HepG2 (cell line): ENCODE measurements at regions not wholly inside any gene's neighbourhood (a gene's known extent, or its start where the extent isn't known, plus 50 kb on each side); places are given as distances from the start of the nearest gene placed in this dataset.
A peak's percentile ranks its signal among the peaks of the same experiment; 100 is the strongest.

Source experiments
- ATAC-seq: fragments of 200-7000 bp; cut with Tn5 transposase; 3 replicates; pipeline ENCODE4 v1.9.1; 2020; ENCODE audit warnings: mild to moderate bottlenecking, moderate library complexity
- BruUV-seq: library from RNA; stranded (reverse); fragments of 400-500 nt; replicated peaks from 2 replicates; lab custom pipeline; 2021; lab: Mats Ljungman, UMichigan
- CTCF ChIA-PET: fragments of 300-600 bp; formaldehyde crosslinking; extraction: SDS; loops from one replicate; lab custom pipeline; 2021; ENCODE audit warnings: low total read pairs, inconsistent platforms, low intra/inter-chr PET ratio; lab: Yijun Ruan, JAX
- POLR2A ChIA-PET: fragments of 350-600 bp; sonication (Branson Sonifier 250); formaldehyde crosslinking; loops from one replicate; lab custom pipeline; 2020; ENCODE audit warnings: antibody characterized with exemption, inconsistent platforms; lab: Yijun Ruan, JAX
- DNase-seq: peaks from one replicate; pipeline ENCODE4 v3.0.0-alpha.2; 2015; ENCODE audit warnings: low spot score
- FAIRE-seq: peaks from 3 replicates; lab custom pipeline; 2011; peaks lifted over from hg19 to GRCh38; lab: Jason Lieb, UNC
- H2AFZ ChIP-seq: one replicate; pipeline ENCODE4 v1.6.1; 2011; ENCODE audit warnings: low read length, inconsistent platforms
- H3K27ac ChIP-seq: fragments of 300-600 bp; 3 replicates; pipeline ENCODE4 v1.8.0; 2011; ENCODE audit warnings: mixed run types, mild to moderate bottlenecking, mixed read lengths, low read length, inconsistent platforms; ENCODE audit not compliant: insufficient read depth; ENCODE audit errors: extremely low read length
- H3K27me3 ChIP-seq, 2 experiments: fragments of 200-600 bp in 1 of 2; 2 replicates in 1 of 2; 3 replicates in 1 of 2; pipeline versions ENCODE4 v1.6.0 to v1.8.0; 2011; ENCODE audit warnings: low read length in 2 of 2, mild to moderate bottlenecking in 2 of 2, moderate library complexity in 2 of 2, inconsistent platforms in 1 of 2; ENCODE audit not compliant: insufficient read depth in 2 of 2, control insufficient read depth in 1 of 2
- H3K36me3 ChIP-seq, 2 experiments: fragments of 200-600 bp in 1 of 2; replicated peaks in 1 of 2; 2 replicates in 1 of 2; 3 replicates in 1 of 2; pipeline versions ENCODE4 v1.5.1 to v1.8.0; 2011; ENCODE audit warnings: low read length in 2 of 2, inconsistent platforms in 1 of 2; ENCODE audit not compliant: insufficient read depth in 2 of 2, control insufficient read depth in 1 of 2
- H3K4me1 ChIP-seq: 2 replicates; pipeline ENCODE4 v1.5.1; 2012; ENCODE audit warnings: low read length, inconsistent platforms; ENCODE audit not compliant: insufficient read depth
- H3K4me2 ChIP-seq: 2 replicates; pipeline ENCODE4 v1.6.0; 2011; ENCODE audit warnings: low read depth, low read length, inconsistent platforms
- H3K4me3 ChIP-seq, 3 experiments: fragments of 200-600 bp in 1 of 3; sonication (generic), shearing (Covaris generic) in 1 of 3; replicated peaks in 1 of 3; 2 replicates each; pipeline ENCODE4 v1.5.1; 2011 to 2016; ENCODE audit warnings: low read length in 3 of 3, inconsistent platforms in 2 of 3, low read depth in 2 of 3, mild to moderate bottlenecking in 2 of 3, control low read depth in 1 of 3, mixed read lengths in 1 of 3; ENCODE audit not compliant: insufficient read depth in 1 of 3
- H3K79me2 ChIP-seq: one replicate; pipeline ENCODE4 v1.6.1; 2011; ENCODE audit warnings: low read length, inconsistent platforms; ENCODE audit not compliant: insufficient read depth
- H3K9ac ChIP-seq: 2 replicates; pipeline ENCODE4 v1.6.0; 2011; ENCODE audit warnings: mild to moderate bottlenecking, low read depth, low read length, inconsistent platforms; ENCODE audit not compliant: insufficient read depth
- H3K9me3 ChIP-seq: 2 replicates; pipeline ENCODE4 v1.5.1; 2012; ENCODE audit warnings: mild to moderate bottlenecking, low read length
- H4K20me1 ChIP-seq: 2 replicates; pipeline ENCODE4 v1.6.0; 2011; ENCODE audit warnings: inconsistent platforms, mild to moderate bottlenecking, low read length, moderate library complexity; ENCODE audit not compliant: insufficient read depth
- MAFK ChIP-seq, 2 experiments: IDR thresholded peaks in 1 of 2; conservative IDR thresholded peaks in 1 of 2; 2 replicates each; pipeline ENCODE4 v1.6.1; 2011; ENCODE audit warnings: improper control_type of control experiment in 2 of 2, low read length in 2 of 2
- PHF8 ChIP-seq: sonication (generic); formaldehyde crosslinking; IDR thresholded peaks from 2 replicates; pipeline ENCODE4 v1.5.0; 2020; ENCODE audit warnings: missing genetic modification reagents
- TCF12 ChIP-seq, 2 experiments: fragments of 450-650 bp in 1 of 2; sonication (generic) in 1 of 2; formaldehyde crosslinking in 1 of 2; IDR thresholded peaks; 2 replicates each; pipeline versions ENCODE4 v1.6.1 to v1.8.0; 2017 to 2022; ENCODE audit warnings: antibody characterized with exemption in 1 of 2, mild to moderate bottlenecking in 1 of 2, missing genetic modification reagents in 1 of 2, moderate library complexity in 1 of 2
- ZNF33A ChIP-seq: sonication (generic); formaldehyde crosslinking; IDR thresholded peaks from 2 replicates; pipeline ENCODE4 v1.5.1; 2020; ENCODE audit warnings: missing genetic modification reagents, mild to moderate bottlenecking, moderate library complexity, borderline replicate concordance
- ZNF562 ChIP-seq: sonication (generic); formaldehyde crosslinking; IDR thresholded peaks from 2 replicates; pipeline ENCODE4 v1.8.0; 2022; ENCODE audit warnings: missing genetic modification reagents, borderline replicate concordance
- ZNF570 ChIP-seq: sonication (generic); formaldehyde crosslinking; IDR thresholded peaks from 2 replicates; pipeline ENCODE4 v1.4.0; 2020; ENCODE audit warnings: mild to moderate bottlenecking, missing genetic modification reagents, borderline replicate concordance
- WGBS: methylation state at CpG from one replicate; pipeline ENCODE4 v1.1.6; 2017; ENCODE audit warnings: low lambda C conversion rate; 5-methylcytosine and 5-hydroxymethylcytosine counted together
- in situ Hi-C: cut with HindIII; loops from 2 replicates; pipeline ENCODE4 v1.10.0; 2017; ENCODE audit warnings: low pct_unique_long_range_greater_than_20kb; ENCODE audit not compliant: extremely low pct_ligation_motif_present
- intact Hi-C: fragments of 100-400 bp; cut with micrococcal nuclease; formaldehyde crosslinking; loops from one replicate; pipeline ENCODE4 v1.10.0; 2022; ENCODE audit not compliant: unreplicated experiment

DNA sequence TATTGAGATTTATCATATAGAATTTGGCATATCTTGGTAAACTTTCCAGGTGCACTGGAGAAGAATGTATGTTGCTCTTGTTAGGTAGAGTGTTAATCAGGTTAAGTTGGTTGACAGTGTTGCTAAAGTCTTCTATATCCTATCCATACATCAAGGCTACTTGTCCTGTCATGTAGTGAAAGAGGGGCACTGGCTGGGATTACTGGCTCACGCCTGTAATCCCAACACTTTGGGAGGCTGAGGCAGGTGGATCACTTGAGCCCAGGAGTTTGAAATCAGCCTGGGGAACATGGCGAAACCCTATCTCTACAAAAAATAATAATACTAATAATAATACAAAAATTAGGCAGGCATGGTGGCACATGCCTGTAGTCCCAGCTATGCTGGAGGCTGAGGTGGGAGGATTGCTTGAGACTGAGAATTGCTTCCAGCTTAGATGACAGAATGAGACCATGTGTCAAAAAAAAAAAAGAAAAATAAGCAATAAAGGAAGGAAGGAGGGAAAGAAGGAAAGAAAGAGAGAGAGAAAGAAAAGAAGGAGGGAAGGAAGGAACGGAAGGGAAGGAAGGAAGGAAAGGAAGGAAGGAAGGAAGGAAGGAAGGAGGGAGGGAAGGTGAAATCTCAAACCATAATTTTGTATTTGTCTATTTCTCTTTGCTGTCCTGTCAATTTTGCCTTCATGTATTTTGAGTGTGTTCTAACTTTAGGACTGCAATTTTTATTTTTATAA lies 57.4 kb upstream of the IQSEC1 start:
- H3K79me2 ChIP-seq: no peaks in the 10 kb centered on the region
- in situ Hi-C loops: no loop called here
- 95% methylated on average over 3 of the region's 3 CpGs for WGBS
- intact Hi-C loops: no loop called here
- H3K27me3 ChIP-seq: no peaks in the 10 kb centered on the region
- no peak overlapping the region for H3K4me2 ChIP-seq
- ChIA-PET POLR2A (no interaction called here), CTCF (no interaction called here)
- no peak overlapping the region for H2AFZ ChIP-seq
- no peak for TF ChIP-seq PHF8 (CRISPR knock-in tag)
- no peak for TF ChIP-seq TCF12 (IDR thresholded peaks at IDR 0.05)
- no peak for TF ChIP-seq TCF12 (CRISPR knock-in tag; IDR thresholded peaks at IDR 0.05)
- H3K4me1 ChIP-seq: no peaks in the 10 kb centered on the region
- no peak overlapping the region for H3K9ac ChIP-seq
- ATAC-seq (no peak), DNase-seq (no peak), FAIRE-seq (no peak)
- peaks cover 9% of the 10 kb centered on the region; the same call in 1 of the 2 replicates for H4K20me1 ChIP-seq
- no peak overlapping the region for H3K27ac ChIP-seq
- no peaks in the 10 kb centered on the region for H3K9me3 ChIP-seq
- no TSS peak for BruUV-seq
- H3K36me3 ChIP-seq: peaks cover 0 to 14% of the 10 kb centered on the region in 2 experiments; a peak in 3 of 5 replicates
- no peak overlapping the region for H3K4me3 ChIP-seq

DNA sequence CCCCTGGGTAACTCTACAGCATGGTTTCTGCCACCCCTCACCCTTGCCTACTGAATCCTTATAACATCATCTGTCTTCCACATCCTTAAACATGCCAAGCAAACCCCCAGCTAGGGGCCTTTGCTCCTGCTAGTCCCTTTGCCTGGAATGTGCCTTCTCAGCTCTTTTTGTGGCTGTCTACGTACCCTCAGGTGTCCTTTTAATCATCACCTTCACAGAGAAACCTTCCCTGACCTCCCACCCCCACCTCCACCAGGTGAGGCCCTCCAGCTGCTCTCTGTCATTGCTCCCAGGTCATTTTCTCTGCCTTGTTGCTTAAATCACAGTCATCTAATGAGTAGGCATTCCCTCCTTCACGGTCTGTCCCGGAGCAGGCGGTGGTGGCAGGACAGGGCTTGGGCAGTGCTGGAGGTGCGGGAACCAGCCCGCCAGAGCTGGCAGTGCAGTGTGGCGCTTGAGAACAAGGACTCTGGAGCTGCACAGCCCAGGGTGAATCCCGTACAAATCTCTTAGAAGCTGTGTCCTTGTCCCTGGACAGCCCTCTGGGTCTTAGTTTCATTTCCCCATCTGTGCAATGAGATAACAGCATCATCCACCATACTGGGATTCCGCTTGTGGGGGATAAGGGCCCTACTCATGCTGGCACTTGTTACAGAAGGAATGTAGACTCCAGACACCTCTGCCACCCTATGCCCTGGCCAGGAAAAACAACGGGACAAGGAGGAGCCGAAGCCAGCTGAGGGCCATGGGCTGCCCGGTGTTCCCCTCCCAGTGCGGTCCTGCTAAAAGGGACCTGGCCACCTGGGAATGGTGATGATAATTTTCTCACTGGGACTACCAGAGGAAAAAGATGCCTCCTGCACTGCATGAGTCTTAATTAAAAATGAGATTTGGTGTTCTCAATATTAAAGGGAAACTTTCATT lies 52.1 kb upstream of the IQSEC1 start:
- CTCF ChIA-PET: no interaction called here
- POLR2A ChIA-PET: no interaction called here
- FAIRE-seq: no peak
- H3K27me3 ChIP-seq: no peaks in the 10 kb centered on the region
- no peak for ATAC-seq
- H2AFZ ChIP-seq: no peak overlapping the region
- H3K27ac ChIP-seq: no peak overlapping the region
- in situ Hi-C loops: no loop called here
- no peaks in the 10 kb centered on the region for H3K4me1 ChIP-seq
- H3K9me3 ChIP-seq: no peaks in the 10 kb centered on the region
- no peak overlapping the region for H3K4me2 ChIP-seq
- H3K36me3 ChIP-seq: peaks cover 0 to 7% of the 10 kb centered on the region in 2 experiments; a peak in 3 of 5 replicates
- H4K20me1 ChIP-seq: 0 out of 2 replicates have a peak, but pooled peaks cover 2% of the 10 kb centered on the region
- H3K9ac ChIP-seq: no peak overlapping the region
- DNase-seq: no peak
- no peak overlapping the region for H3K4me3 ChIP-seq
- no peaks in the 10 kb centered on the region for H3K79me2 ChIP-seq
- no TSS peak for BruUV-seq
- TF ChIP-seq ZNF570: no peak
- TF ChIP-seq MAFK (conservative IDR thresholded peaks at IDR 0.05 in 1 of 2, IDR thresholded peaks at IDR 0.05 in 1 of 2; ENCODE audit: low read length in 2 of 2): peak; percentile 10 to 17; a peak in 1 of 4 replicates
- TF ChIP-seq ZNF562 (CRISPR knock-in tag): no peak
- TF ChIP-seq ZNF33A (CRISPR knock-in tag): no peak
- intact Hi-C loops: no loop called here
- 98% methylated on average over 11 of the region's 13 CpGs for WGBS
